HG03196 (cell line): ENCODE measurements at regions not wholly inside any gene's neighbourhood (a gene's known extent, or its start where the extent isn't known, plus 50 kb on each side); places are given as distances from the start of the nearest gene placed in this dataset.

ENCODE experiments used
- ATAC-seq: cut with Tn5 transposase; IDR thresholded peaks from one replicate; pipeline ENCODE4 v1.9.1; 2021; ENCODE audit not compliant: unreplicated experiment

DNA sequence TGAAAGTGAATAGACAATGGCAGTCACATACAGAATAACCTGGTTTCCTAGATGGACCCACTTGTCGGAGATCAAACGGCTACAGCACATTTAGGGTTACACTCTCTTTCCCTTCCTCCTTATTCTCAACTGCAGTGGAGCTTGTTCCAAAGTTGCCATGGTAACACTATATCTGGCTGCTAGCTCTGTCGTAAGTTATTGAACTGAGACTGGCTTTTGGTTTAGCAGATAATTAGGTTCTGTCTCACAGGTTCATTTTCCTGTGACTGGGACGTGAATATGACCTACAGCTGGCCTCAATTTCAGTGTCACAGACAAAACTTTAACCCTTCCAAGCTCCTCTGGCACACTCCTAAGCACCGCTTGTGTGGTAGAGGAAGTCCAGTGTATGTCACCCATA, 875.8 kb downstream of the USP25 start:
- ATAC-seq, result no peak

- no peak for ATAC-seq
Measured at GRCh38 chr21:16606271-16606670, 876.5 kb downstream of the USP25 start.

DNA sequence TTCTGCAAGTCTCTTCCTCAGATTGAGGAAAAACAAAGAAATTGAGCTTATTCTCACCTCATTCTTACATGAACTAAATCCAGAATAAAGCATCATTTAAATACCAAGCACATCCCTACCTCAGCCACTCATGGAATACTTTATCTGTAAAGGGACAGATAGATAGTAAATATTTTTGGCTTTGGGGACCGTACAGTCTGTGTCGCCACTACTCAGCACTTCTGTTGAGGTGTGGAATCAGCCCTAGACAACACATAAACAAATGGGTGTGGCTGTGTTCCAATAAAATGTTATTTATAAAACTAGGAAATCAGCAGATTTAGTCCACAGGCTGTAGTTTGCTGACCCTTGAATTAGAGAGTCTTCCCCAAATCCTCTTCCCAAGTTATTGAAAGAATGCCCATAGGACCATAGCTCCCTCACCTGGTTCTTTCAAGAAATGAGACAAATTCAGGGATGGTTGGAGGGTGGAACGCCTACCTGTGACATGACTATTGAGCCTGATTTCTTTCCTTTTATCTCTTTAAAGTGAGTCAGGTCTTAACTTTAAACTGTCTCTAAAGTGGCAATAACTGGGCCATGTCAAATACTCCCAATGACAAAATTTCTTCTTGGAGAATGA, 878.5 kb downstream of the USP25 start:
- no peak for ATAC-seq

GRCh38 chr21:16619281-16619680, 889.5 kb downstream of the USP25 start:
- ATAC-seq, result no peak

GRCh38 chr21:16620786-16621320, 891.1 kb downstream of the USP25 start:
- ATAC-seq, result no peak

- no peak for ATAC-seq
Measured at GRCh38 chr21:16624479-16625118, 888.2 kb upstream of the CXADR start.

DNA sequence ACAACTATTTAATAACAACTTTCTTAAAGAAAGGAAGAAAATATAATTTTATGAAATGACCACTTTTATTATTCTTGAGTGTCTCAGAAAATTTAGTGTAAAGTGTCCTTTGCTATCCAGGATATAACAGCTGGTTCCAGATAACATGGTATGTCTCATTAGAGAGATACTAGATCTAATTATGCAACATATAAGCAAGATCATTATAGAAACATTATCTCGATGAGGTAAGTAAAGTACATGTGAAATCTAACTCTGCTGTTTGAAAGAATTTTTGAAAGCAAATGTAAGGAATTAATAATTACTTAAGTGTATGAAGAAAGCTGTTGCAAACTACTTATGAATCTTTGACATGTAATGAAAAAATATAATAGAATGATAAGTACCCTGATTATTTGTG, 887.4 kb upstream of the CXADR start:
- ATAC-seq, result no peak

DNA sequence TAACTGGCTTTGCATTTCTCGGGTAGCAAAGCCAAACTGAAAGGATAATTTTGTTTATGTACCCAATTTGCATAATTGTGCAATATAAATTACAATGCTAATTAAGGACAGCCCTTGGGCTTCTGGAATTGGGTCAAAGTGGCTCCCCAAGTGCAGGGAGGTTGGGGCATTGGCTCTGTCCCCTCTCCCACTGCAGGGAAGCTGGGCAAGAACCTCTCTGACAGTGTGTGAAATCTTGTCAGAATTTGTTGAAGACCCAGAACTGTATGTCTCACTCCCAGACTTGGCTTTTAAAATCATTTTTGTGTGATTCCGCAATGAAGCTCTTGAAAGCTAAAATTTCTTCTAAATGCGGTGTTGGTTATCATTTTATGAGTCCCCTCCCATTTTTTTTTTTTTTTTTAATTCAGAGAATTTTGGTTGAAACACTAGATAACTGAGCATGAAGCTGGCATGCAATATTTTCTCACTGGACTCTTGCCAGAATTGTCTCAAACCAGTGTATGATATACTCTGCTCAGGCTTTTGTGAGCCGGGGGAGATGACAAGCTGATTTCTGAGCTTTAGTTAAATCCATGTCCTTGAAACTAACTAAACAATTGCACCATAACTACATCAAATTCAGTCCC, 878.9 kb upstream of the CXADR start:
- no peak for ATAC-seq

GRCh38 chr21:16634515-16634914, 878.3 kb upstream of the CXADR start:
- no peak for ATAC-seq

GRCh38 chr21:16640297-16641027, 872.4 kb upstream of the CXADR start:
- ATAC-seq, result no peak

- ATAC-seq, result no peak
Measured at GRCh38 chr21:16642353-16642752, 870.5 kb upstream of the CXADR start.

GRCh38 chr21:16644685-16645084, 868.2 kb upstream of the CXADR start:
- ATAC-seq, result no peak

DNA sequence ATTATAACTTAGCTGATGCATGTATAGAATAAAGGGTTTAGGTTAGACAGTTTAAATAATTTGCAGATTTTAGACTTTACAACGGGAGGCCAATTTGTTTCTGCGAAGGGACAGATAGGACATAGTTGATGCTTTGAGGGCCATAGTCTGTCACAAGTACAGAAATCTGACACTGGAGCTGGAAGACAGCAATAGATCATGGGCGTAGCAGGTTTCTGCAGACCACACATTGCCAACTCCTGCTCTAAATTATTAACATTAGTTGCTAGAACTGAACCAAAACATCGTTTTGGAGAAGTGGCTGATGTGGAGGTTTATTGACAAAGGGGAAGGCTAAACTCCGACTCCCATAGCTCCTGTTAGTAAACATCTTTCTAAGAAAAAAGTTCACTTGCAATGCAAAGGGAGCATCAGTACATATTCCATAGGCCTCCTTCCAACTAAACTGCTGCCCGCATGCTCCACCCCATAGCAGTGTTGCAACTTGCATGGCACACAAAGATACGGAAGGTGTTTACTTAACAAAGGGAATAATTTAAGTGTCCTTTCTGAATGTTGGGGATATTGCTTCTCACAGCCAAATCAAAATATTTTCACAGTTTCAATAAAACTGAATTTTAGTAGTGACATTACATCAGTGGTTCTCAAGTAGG, 862.0 kb upstream of the CXADR start:
- no peak for ATAC-seq

GRCh38 chr21:16651956-16652355, 860.9 kb upstream of the CXADR start:
- ATAC-seq, result no peak

GRCh38 chr21:16663436-16663835, 849.4 kb upstream of the CXADR start:
- ATAC-seq, result no peak

GRCh38 chr21:16667395-16667794, 845.4 kb upstream of the CXADR start:
- no peak for ATAC-seq

GRCh38 chr21:16674949-16675348, 837.9 kb upstream of the CXADR start:
- ATAC-seq, result no peak

DNA sequence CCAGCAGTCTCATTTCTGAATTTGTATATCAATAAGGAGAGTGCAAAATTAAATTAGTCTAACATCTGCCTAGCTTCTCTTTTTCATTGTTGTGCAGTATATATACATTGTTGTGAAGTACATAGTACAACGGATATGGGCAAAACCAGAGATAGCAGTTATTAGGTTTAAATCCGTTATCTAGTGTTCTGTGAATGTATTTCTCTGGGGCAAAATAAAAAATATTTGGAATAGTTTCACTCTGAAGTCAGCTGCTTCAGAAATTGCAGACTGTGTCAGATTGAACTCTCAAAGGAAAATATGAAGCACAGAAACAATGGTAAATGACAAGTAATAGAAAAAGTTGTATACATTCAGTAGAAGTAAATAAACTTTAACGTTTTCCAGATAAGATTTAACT, 836.5 kb upstream of the CXADR start:
- ATAC-seq, result no peak

GRCh38 chr21:16678429-16679160, 834.2 kb upstream of the CXADR start:
- ATAC-seq, result no peak

GRCh38 chr21:16695074-16695473, 817.8 kb upstream of the CXADR start:
- ATAC-seq, result no peak
